ENCODE measurements at regions not wholly inside any gene's neighbourhood (a gene's known extent, or its start where the extent isn't known, plus 50 kb on each side); places are given as distances from the start of the nearest gene placed in this dataset.
"Not testable (repeated sequence)": the region's sequence is repeated elsewhere in the genome, so short reads cannot be mapped to it uniquely, and the experiment has no call there.

DNA sequence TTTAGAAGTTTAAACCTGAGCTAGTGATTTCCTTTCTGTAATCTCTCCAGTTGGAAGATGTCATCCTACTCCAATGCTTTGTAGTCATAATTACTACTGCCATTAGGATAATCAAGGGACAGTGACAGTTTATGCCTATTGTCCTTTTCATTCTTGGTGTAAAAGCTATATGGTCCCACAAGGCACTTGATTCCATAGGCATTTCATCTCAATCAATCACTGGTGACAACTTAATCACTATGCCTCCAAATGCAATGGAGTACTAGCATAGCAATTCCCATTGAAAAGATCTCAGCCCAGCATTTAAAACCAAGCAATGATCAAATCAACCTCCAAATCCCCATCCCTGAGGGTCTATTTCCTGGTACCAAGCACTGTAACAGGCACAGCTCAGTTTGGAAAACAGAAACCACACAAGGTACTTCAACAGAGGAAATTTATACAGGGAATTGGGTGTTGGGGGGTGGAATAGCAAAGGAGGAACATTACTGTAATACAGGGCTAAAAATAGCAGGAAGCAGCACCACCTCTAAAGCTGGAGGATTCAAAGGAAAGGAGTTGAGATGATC is 51.0 kb downstream of the FHIP2A start:
- Histone ChIP-seq H3K4me3 (replicated peaks; ENCODE audit: insufficient read depth, low read length) (no peak overlapping the region), H3K27me3 (ENCODE audit: insufficient read depth, poor library complexity, severe bottlenecking) (no peaks in the 10 kb centered on the region), H3K27ac (replicated peaks) (no peak overlapping the region)
- no peak for DNase-seq (ENCODE audit: low read depth in 1 of 2, low spot score in 1 of 2)
- TF ChIP-seq POLR2AphosphoS5 (IDR thresholded peaks at IDR 0.05; ENCODE audit: low read depth): no peak
- TF ChIP-seq, protein P1, sequence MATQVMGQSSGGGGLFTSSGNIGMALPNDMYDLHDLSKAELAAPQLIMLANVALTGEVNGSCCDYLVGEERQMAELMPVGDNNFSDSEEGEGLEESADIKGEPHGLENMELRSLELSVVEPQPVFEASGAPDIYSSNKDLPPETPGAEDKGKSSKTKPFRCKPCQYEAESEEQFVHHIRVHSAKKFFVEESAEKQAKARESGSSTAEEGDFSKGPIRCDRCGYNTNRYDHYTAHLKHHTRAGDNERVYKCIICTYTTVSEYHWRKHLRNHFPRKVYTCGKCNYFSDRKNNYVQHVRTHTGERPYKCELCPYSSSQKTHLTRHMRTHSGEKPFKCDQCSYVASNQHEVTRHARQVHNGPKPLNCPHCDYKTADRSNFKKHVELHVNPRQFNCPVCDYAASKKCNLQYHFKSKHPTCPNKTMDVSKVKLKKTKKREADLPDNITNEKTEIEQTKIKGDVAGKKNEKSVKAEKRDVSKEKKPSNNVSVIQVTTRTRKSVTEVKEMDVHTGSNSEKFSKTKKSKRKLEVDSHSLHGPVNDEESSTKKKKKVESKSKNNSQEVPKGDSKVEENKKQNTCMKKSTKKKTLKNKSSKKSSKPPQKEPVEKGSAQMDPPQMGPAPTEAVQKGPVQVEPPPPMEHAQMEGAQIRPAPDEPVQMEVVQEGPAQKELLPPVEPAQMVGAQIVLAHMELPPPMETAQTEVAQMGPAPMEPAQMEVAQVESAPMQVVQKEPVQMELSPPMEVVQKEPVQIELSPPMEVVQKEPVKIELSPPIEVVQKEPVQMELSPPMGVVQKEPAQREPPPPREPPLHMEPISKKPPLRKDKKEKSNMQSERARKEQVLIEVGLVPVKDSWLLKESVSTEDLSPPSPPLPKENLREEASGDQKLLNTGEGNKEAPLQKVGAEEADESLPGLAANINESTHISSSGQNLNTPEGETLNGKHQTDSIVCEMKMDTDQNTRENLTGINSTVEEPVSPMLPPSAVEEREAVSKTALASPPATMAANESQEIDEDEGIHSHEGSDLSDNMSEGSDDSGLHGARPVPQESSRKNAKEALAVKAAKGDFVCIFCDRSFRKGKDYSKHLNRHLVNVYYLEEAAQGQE (IDR thresholded peaks at IDR 0.05; ENCODE audit: insufficient replicate concordance, low read depth): no peak
- TF ChIP-seq SPI1 (IDR thresholded peaks at IDR 0.05; ENCODE audit: borderline replicate concordance, low read depth): no peak
- TF ChIP-seq, protein P2, sequence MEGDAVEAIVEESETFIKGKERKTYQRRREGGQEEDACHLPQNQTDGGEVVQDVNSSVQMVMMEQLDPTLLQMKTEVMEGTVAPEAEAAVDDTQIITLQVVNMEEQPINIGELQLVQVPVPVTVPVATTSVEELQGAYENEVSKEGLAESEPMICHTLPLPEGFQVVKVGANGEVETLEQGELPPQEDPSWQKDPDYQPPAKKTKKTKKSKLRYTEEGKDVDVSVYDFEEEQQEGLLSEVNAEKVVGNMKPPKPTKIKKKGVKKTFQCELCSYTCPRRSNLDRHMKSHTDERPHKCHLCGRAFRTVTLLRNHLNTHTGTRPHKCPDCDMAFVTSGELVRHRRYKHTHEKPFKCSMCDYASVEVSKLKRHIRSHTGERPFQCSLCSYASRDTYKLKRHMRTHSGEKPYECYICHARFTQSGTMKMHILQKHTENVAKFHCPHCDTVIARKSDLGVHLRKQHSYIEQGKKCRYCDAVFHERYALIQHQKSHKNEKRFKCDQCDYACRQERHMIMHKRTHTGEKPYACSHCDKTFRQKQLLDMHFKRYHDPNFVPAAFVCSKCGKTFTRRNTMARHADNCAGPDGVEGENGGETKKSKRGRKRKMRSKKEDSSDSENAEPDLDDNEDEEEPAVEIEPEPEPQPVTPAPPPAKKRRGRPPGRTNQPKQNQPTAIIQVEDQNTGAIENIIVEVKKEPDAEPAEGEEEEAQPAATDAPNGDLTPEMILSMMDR (IDR thresholded peaks at IDR 0.05; ENCODE audit: insufficient read depth, low read length): no peak
- no peak for TF ChIP-seq GABPA (IDR thresholded peaks at IDR 0.05; ENCODE audit: low read depth)

DNA sequence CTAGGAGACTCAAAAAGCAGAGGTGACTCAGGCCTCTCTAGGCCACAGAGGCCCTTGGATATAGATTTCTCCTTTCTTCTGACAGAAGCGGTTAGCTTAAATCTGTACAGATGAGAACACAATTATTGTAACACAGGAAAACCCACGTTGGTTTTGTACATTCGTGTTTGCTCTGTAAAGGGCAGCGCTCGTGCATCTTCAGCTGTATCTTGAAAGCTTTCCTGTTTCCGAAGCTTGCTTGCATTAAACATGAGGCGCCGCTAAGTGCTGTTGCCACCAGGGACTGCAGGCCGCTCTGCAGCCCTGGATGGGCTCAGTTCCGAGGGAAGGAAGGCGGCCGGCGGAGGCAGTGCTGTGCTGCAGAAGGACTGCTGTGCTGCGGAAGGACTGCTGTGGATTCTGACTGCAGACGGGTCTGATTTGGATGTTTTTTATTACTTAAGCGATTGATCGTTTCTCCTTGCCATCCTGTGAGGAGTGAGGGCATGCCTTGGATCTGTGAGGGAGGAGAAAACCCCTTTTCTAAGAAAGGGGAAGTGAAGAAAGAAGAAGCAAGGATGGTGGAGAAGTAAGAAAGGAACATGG is 53.3 kb downstream of the FHIP2A start:
- TF ChIP-seq, protein P1 (IDR thresholded peaks at IDR 0.05; ENCODE audit: insufficient replicate concordance, low read depth): no peak
- TF ChIP-seq SPI1 (IDR thresholded peaks at IDR 0.05; ENCODE audit: borderline replicate concordance, low read depth) (peak; percentile 95), POLR2AphosphoS5 (IDR thresholded peaks at IDR 0.05; ENCODE audit: low read depth) (no peak), GABPA (IDR thresholded peaks at IDR 0.05; ENCODE audit: low read depth) (no peak)
- TF ChIP-seq, protein P2 (IDR thresholded peaks at IDR 0.05; ENCODE audit: insufficient read depth, low read length): no peak
- DNase-seq (ENCODE audit: low read depth in 1 of 2, low spot score in 1 of 2): peak in 1 of 2 experiments; percentile 64
- peak overlapping the region; percentile 26; the same call in 1 of the 2 replicates for H3K27ac ChIP-seq (replicated peaks)
- H3K4me3 ChIP-seq (replicated peaks; ENCODE audit: insufficient read depth, low read length): no peak overlapping the region
- no peaks in the 10 kb centered on the region for H3K27me3 ChIP-seq (ENCODE audit: insufficient read depth, poor library complexity, severe bottlenecking)

DNA sequence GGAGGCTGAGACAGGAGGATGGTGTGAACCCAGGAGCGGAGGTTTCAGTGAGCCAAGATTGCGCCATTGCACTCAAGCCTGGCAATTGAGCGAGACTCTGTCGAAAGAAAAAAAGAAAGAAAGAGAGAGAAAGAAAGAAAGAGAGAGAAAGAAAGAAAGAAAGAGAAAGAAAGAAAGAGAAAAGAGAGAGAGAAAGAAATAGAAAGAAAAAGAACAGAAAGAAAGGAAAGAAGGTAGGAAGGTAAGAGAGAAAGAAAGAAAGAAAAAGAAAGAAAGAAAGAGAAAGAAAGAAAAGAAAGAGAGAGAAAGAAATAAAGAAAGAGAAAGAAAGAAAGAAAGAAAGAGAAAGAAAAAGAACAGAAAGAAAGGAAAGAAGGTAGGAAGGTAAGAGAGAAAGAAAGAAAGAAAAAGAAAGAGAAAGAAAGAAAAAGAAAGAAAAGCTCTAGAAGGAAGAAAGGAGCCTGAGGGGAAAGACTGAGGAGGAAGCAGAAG is 54.1 kb downstream of the FHIP2A start:
- not testable (repeated sequence) for H3K27me3 ChIP-seq (ENCODE audit: insufficient read depth, poor library complexity, severe bottlenecking); H3K4me3 ChIP-seq (replicated peaks; ENCODE audit: insufficient read depth, low read length); H3K27ac ChIP-seq (replicated peaks); DNase-seq (ENCODE audit: low read depth in 1 of 2, low spot score in 1 of 2)

DNA sequence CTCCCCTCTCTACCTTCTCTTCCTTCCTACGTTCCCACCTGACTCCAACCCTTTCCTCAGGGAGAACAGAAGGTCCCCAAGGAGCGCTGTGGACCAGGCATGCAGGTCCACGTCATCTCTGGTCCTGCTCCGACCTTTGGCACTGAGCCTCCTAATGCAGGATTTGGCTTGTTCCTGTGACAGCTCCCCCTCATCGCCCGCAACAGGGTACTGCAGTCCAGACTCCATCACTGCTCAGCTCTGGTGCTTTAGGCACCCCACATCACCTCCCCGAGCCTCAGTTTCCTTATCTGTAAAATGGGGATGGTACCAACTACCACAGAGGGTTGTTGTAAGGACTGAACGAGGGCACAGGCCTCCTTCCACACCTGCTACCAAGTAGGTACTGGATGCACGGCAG is 54.6 kb downstream of the FHIP2A start:
- H3K27me3 ChIP-seq (ENCODE audit: insufficient read depth, poor library complexity, severe bottlenecking): no peaks in the 10 kb centered on the region
- TF ChIP-seq, protein P1 (IDR thresholded peaks at IDR 0.05; ENCODE audit: insufficient replicate concordance, low read depth): no peak
- TF ChIP-seq, protein P2 (IDR thresholded peaks at IDR 0.05; ENCODE audit: insufficient read depth, low read length): no peak
- TF ChIP-seq SPI1 (IDR thresholded peaks at IDR 0.05; ENCODE audit: borderline replicate concordance, low read depth) (no peak), GABPA (IDR thresholded peaks at IDR 0.05; ENCODE audit: low read depth) (no peak), POLR2AphosphoS5 (IDR thresholded peaks at IDR 0.05; ENCODE audit: low read depth) (no peak)
- no peak overlapping the region; the same call in 1 of the 2 replicates for H3K4me3 ChIP-seq (replicated peaks; ENCODE audit: insufficient read depth, low read length)
- DNase-seq (ENCODE audit: low read depth in 1 of 2, low spot score in 1 of 2): peak; percentile 12 to 24
- peak overlapping the region; percentile 50; the same call in 1 of the 2 replicates for H3K27ac ChIP-seq (replicated peaks)

Data from HL-60 (cell line).